Muscle of leg (tissue), 3 donors: ENCODE measurements at regions not wholly inside any gene's neighbourhood (a gene's known extent, or its start where the extent isn't known, plus 50 kb on each side); places are given as distances from the start of the nearest gene placed in this dataset.

ENCODE experiments used
- DNase-seq: peaks from one replicate; pipeline ENCODE4 v3.0.0; 2013
- H3K27ac ChIP-seq: one replicate; pipeline ENCODE4 v1.5.1; 2013; ENCODE audit warnings: mild to moderate bottlenecking, low read length, control low read depth
- H3K27me3 ChIP-seq: one replicate; pipeline ENCODE4 v1.6.1; 2013; ENCODE audit warnings: low read length; ENCODE audit not compliant: control insufficient read depth, insufficient read depth
- H3K36me3 ChIP-seq: one replicate; pipeline ENCODE4 v1.6.1; 2013; ENCODE audit warnings: low read length; ENCODE audit not compliant: control insufficient read depth, insufficient read depth
- H3K4me1 ChIP-seq: one replicate; pipeline ENCODE4 v1.6.1; 2013; ENCODE audit warnings: low read length; ENCODE audit not compliant: control insufficient read depth, insufficient read depth
- H3K4me3 ChIP-seq: one replicate; pipeline ENCODE4 v1.5.1; 2013; ENCODE audit warnings: low read length, control low read depth
- H3K9me3 ChIP-seq: replicated peaks from 2 replicates; pipeline ENCODE4 v1.6.1; 2013; ENCODE audit warnings: low read depth, low read length; ENCODE audit not compliant: control insufficient read depth
- WGBS: methylation state at CpG from one replicate; pipeline ENCODE4 v1.1.5; 2013; ENCODE audit warnings: missing lambda C conversion rate; ENCODE audit not compliant: insufficient coverage; 5-methylcytosine and 5-hydroxymethylcytosine counted together

GRCh38 chrX:35733879-35734278 lies 64.3 kb upstream of the MAGEB16 start:
- Histone ChIP-seq H3K4me3 (no peak overlapping the region), H3K27ac (no peak overlapping the region), H3K9me3 (no peaks in the 10 kb centered on the region), H3K4me1 (no peaks in the 10 kb centered on the region), H3K27me3 (peaks cover 3% of the 10 kb centered on the region), H3K36me3 (no peaks in the 10 kb centered on the region)
- no peak for DNase-seq
- 73% methylated on average over 6 of the region's 7 CpGs for WGBS

GRCh38 chrX:35741142-35741541 lies 57.0 kb upstream of the MAGEB16 start:
- Histone ChIP-seq H3K4me1 (no peaks in the 10 kb centered on the region), H3K27me3 (no peaks in the 10 kb centered on the region), H3K4me3 (no peak overlapping the region), H3K27ac (no peak overlapping the region), H3K9me3 (no peaks in the 10 kb centered on the region), H3K36me3 (no peaks in the 10 kb centered on the region)
- DNase-seq, result no peak
- WGBS, result no CpG with 5 or more reads among the region's 1 CpG

- peak overlapping the region; percentile 37 for H3K27ac ChIP-seq
- WGBS, result no CpG with 5 or more reads among the region's 2 CpGs
- H3K4me1 ChIP-seq, result no peaks in the 10 kb centered on the region
- no peak overlapping the region for H3K4me3 ChIP-seq
- H3K36me3 ChIP-seq, result no peaks in the 10 kb centered on the region
- no peaks in the 10 kb centered on the region for H3K27me3 ChIP-seq
- DNase-seq, result peak; percentile 65
- no peaks in the 10 kb centered on the region for H3K9me3 ChIP-seq
Measured at GRCh38 chrX:35743331-35743730, 54.8 kb upstream of the MAGEB16 start.
